ENCODE measurements at regions not wholly inside any gene's neighbourhood (a gene's known extent, or its start where the extent isn't known, plus 50 kb on each side); places are given as distances from the start of the nearest gene placed in this dataset.

- TF ChIP-seq EGR1 (IDR thresholded peaks at IDR 0.05; ENCODE audit: borderline replicate concordance in 1 of 2, low read depth in 2 of 2, low read length in 2 of 2) = no peak
- no peak for TF ChIP-seq TCF7 (IDR thresholded peaks at IDR 0.05; ENCODE audit: borderline replicate concordance)
- no peak for TF ChIP-seq PKNOX1 (IDR thresholded peaks at IDR 0.05)
- TF ChIP-seq REST (IDR thresholded peaks at IDR 0.05; ENCODE audit: low read depth, low read length) = no peak
- no peak for TF ChIP-seq PBX3 (IDR thresholded peaks at IDR 0.05; ENCODE audit: insufficient replicate concordance, low read depth, low read length)
- TF ChIP-seq HDAC6 (IDR thresholded peaks at IDR 0.05; ENCODE audit: unreplicated experiment) = no peak
- TF ChIP-seq CTCF (IDR thresholded peaks at IDR 0.05 in 2 of 3, conservative IDR thresholded peaks at IDR 0.05 in 1 of 3; ENCODE audit: control insufficient read depth in 2 of 3, extremely low read depth in 1 of 3, insufficient read depth in 1 of 3, low read depth in 3 of 3, low read length in 3 of 3) = no peak
- no peak for TF ChIP-seq E2F4 (IDR thresholded peaks at IDR 0.05; ENCODE audit: low read depth, low read length)
- no peak for TF ChIP-seq MLLT1 (IDR thresholded peaks at IDR 0.05)
- no peak for TF ChIP-seq CBFB (IDR thresholded peaks at IDR 0.05; ENCODE audit: low read depth)
- no peak for TF ChIP-seq RAD21 (IDR thresholded peaks at IDR 0.05; ENCODE audit: insufficient read depth, low read depth, low read length)
- no peak for TF ChIP-seq SP1 (IDR thresholded peaks at IDR 0.05; ENCODE audit: low read depth, low read length)
- TF ChIP-seq POLR2AphosphoS5 (IDR thresholded peaks at IDR 0.05; ENCODE audit: low read length) = no peak
Observed at GRCh38 chr6:66897576-66897975, 1190.5 kb upstream of the EYS start.
